ENCODE measurements at regions not wholly inside any gene's neighbourhood (a gene's known extent, or its start where the extent isn't known, plus 50 kb on each side); places are given as distances from the start of the nearest gene placed in this dataset.

- TF ChIP-seq EP300 (IDR thresholded peaks at IDR 0.05; ENCODE audit: borderline replicate concordance) (no peak), CEBPB (IDR thresholded peaks at IDR 0.05) (no peak), EGR1 (IDR thresholded peaks at IDR 0.05) (no peak), TCF12 (IDR thresholded peaks at IDR 0.05; ENCODE audit: low read depth) (no peak), FOXM1 (IDR thresholded peaks at IDR 0.05; ENCODE audit: borderline replicate concordance, low read depth) (no peak), TEAD4 (IDR thresholded peaks at IDR 0.05) (no peak), MAX (IDR thresholded peaks at IDR 0.05) (no peak), YY1 (IDR thresholded peaks at IDR 0.05; ENCODE audit: low read depth) (no peak), TAF1 (IDR thresholded peaks at IDR 0.05; ENCODE audit: low read depth) (no peak), REST (IDR thresholded peaks at IDR 0.05; ENCODE audit: low read depth) (no peak), RAD21 (IDR thresholded peaks at IDR 0.05; ENCODE audit: low read depth) (no peak)
Measured at GRCh38 chr12:24349051-24349799, 399.8 kb upstream of the SOX5 start.

Measured in Ishikawa (cell line).